ENCODE measurements at regions not wholly inside any gene's neighbourhood (a gene's known extent, or its start where the extent isn't known, plus 50 kb on each side); places are given as distances from the start of the nearest gene placed in this dataset.

DNA sequence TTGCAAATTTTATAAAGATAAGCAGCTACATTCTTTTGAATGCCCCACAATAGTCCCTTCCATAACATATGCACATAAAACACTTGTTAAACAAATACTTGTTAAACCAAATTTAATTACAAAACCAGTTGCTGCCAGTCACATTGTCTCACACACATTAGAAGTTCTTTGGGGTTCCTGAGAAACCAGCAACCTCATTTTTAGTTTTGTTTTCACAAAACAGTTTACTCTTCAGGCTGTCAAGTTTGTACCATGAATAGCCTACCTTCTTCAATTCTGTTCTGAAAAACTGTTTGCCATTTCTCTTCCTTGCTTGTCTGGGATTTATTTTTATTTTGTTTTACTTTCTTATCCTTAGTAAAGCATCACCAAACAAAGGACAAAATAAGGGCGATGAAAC lies 176.5 kb upstream of the PHF14 start (continued):
- TF ChIP-seq, protein P1, sequence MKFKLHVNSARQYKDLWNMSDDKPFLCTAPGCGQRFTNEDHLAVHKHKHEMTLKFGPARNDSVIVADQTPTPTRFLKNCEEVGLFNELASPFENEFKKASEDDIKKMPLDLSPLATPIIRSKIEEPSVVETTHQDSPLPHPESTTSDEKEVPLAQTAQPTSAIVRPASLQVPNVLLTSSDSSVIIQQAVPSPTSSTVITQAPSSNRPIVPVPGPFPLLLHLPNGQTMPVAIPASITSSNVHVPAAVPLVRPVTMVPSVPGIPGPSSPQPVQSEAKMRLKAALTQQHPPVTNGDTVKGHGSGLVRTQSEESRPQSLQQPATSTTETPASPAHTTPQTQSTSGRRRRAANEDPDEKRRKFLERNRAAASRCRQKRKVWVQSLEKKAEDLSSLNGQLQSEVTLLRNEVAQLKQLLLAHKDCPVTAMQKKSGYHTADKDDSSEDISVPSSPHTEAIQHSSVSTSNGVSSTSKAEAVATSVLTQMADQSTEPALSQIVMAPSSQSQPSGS (CRISPR knock-in tag; IDR thresholded peaks at IDR 0.05; ENCODE audit: borderline replicate concordance, low read depth): no peak
- TF ChIP-seq, protein P2, sequence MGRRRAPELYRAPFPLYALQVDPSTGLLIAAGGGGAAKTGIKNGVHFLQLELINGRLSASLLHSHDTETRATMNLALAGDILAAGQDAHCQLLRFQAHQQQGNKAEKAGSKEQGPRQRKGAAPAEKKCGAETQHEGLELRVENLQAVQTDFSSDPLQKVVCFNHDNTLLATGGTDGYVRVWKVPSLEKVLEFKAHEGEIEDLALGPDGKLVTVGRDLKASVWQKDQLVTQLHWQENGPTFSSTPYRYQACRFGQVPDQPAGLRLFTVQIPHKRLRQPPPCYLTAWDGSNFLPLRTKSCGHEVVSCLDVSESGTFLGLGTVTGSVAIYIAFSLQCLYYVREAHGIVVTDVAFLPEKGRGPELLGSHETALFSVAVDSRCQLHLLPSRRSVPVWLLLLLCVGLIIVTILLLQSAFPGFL (CRISPR knock-in tag; IDR thresholded peaks at IDR 0.05; ENCODE audit: borderline replicate concordance): no peak
- TF ChIP-seq CREM (CRISPR knock-in tag; IDR thresholded peaks at IDR 0.05): no peak

DNA sequence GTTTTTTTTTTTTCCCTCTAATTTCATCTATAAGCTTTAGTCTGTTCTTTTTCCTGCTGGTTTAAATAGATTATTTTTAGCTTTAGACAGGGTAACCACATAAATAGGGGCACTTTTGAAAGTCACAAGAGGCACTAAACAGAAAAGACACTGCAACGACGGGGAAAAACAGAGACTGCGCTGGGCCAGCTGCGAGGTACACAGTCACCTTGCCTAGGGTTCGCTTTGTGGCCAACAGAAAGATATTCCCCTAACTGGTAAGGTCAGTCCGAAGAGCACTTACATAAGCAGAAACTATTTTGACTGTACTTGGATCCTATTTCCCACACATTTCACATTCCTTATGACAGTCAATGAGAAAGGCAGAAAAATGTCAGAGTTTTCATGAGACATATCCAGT lies 175.6 kb upstream of the PHF14 start:
- DNase-seq (ENCODE audit: low spot score): no peak
- CTCF ChIA-PET: no interaction called here
- Mint-ChIP-seq H3K4me1 (peaks cover 4% of the 10 kb centered on the region), H3K27ac (no peak overlapping the region), H3K36me3 (no peaks in the 10 kb centered on the region), H3K9me3 (peaks cover 10% of the 10 kb centered on the region), H3K27me3 (ENCODE audit: low read depth) (no peaks in the 10 kb centered on the region; the same call in 1 of the 2 replicates), H3K4me3 (no peak overlapping the region)
- ATAC-seq: no peak
- POLR2A ChIA-PET: interaction anchor here (0.7 kb wide), 1 partner anchor 23 kb away, joined by 3 read pairs; no protein-coding TSS in a partner anchor
- TF ChIP-seq KAT7 (CRISPR knock-in tag; IDR thresholded peaks at IDR 0.05; ENCODE audit: borderline replicate concordance) (no peak), HMGA2 (CRISPR knock-in tag; IDR thresholded peaks at IDR 0.05) (no peak), EMX1 (CRISPR knock-in tag; IDR thresholded peaks at IDR 0.05) (no peak), ZNF263 (CRISPR knock-in tag; IDR thresholded peaks at IDR 0.05; ENCODE audit: low read depth) (no peak), NFATC4 (CRISPR knock-in tag; IDR thresholded peaks at IDR 0.05) (no peak), ZNF416 (CRISPR knock-in tag; IDR thresholded peaks at IDR 0.05) (no peak), ZNF138 (CRISPR knock-in tag; conservative IDR thresholded peaks at IDR 0.05) (no peak), ESRRA (CRISPR knock-in tag; IDR thresholded peaks at IDR 0.05; ENCODE audit: borderline replicate concordance) (no peak), GTF2I (CRISPR knock-in tag; conservative IDR thresholded peaks at IDR 0.05) (no peak)
- TF ChIP-seq, protein P3, sequence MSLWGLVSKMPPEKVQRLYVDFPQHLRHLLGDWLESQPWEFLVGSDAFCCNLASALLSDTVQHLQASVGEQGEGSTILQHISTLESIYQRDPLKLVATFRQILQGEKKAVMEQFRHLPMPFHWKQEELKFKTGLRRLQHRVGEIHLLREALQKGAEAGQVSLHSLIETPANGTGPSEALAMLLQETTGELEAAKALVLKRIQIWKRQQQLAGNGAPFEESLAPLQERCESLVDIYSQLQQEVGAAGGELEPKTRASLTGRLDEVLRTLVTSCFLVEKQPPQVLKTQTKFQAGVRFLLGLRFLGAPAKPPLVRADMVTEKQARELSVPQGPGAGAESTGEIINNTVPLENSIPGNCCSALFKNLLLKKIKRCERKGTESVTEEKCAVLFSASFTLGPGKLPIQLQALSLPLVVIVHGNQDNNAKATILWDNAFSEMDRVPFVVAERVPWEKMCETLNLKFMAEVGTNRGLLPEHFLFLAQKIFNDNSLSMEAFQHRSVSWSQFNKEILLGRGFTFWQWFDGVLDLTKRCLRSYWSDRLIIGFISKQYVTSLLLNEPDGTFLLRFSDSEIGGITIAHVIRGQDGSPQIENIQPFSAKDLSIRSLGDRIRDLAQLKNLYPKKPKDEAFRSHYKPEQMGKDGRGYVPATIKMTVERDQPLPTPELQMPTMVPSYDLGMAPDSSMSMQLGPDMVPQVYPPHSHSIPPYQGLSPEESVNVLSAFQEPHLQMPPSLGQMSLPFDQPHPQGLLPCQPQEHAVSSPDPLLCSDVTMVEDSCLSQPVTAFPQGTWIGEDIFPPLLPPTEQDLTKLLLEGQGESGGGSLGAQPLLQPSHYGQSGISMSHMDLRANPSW (CRISPR knock-in tag; conservative IDR thresholded peaks at IDR 0.05; ENCODE audit: low read depth): no peak
- TF ChIP-seq, protein P4, sequence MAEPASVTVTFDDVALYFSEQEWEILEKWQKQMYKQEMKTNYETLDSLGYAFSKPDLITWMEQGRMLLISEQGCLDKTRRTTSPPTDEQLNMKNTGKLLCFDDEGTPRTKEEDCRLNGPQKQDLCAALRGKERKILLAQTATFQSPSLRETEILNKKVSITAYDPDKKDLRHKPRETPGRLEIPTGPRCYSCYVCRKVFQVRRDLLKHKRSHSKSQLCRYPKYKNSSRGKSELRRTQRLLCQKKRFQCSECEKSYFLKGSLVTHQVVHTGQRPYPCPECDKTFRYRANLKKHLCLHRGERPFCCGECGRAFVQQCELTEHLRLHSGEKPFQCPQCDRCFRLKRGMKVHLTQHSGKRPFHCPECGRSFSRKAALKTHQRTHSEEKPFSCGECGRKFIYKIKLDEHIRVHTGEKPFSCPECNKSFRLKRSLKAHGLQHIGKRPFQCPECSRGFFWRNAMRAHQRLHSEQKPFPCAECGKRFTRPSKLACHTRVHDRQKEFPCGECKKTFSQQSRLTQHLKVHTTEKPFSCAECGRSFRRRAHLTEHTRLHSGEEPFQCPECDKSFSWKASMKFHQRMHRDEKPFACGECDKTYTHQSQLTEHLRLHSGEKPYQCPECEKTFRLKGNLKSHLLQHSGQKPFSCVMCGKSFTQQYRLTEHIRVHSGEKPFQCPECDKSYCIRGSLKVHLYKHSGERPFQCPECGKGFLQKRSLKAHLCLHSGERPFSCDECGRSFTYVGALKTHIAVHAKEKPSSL (CRISPR knock-in tag; conservative IDR thresholded peaks at IDR 0.05): no peak
- TF ChIP-seq, protein P5, sequence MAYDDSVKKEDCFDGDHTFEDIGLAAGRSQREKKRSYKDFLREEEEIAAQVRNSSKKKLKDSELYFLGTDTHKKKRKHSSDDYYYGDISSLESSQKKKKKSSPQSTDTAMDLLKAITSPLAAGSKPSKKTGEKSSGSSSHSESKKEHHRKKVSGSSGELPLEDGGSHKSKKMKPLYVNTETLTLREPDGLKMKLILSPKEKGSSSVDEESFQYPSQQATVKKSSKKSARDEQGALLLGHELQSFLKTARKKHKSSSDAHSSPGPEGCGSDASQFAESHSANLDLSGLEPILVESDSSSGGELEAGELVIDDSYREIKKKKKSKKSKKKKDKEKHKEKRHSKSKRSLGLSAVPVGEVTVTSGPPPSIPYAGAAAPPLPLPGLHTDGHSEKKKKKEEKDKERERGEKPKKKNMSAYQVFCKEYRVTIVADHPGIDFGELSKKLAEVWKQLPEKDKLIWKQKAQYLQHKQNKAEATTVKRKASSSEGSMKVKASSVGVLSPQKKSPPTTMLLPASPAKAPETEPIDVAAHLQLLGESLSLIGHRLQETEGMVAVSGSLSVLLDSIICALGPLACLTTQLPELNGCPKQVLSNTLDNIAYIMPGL (CRISPR knock-in tag; IDR thresholded peaks at IDR 0.05): no peak

DNA sequence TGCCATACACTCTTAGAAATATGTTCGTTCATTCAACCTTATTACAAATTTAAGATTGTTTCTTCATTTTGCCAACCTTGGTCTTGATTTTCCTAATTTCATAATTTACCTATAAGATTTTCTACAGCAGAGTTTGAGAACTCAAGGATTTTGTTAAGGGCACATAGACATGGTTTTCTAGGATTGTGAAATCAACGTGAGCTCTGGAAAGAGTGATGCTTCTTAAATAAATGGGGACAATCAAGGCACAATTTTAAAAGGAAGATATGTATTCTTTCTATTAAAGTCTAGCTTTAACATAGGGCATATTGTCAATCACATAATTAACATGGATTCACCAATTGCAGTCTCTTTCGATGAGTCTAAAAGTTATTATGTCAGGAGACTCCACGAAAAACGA lies 174.2 kb upstream of the PHF14 start:
- CTCF ChIA-PET: no interaction called here
- H3K36me3 Mint-ChIP-seq: no peaks in the 10 kb centered on the region
- TF ChIP-seq JAZF1 (CRISPR knock-in tag; IDR thresholded peaks at IDR 0.05) (no peak), MYBL2 (CRISPR knock-in tag; IDR thresholded peaks at IDR 0.05) (no peak), SMAD4 (CRISPR knock-in tag; IDR thresholded peaks at IDR 0.05) (no peak), ZNF416 (CRISPR knock-in tag; IDR thresholded peaks at IDR 0.05) (no peak)
- TF ChIP-seq, protein P6, sequence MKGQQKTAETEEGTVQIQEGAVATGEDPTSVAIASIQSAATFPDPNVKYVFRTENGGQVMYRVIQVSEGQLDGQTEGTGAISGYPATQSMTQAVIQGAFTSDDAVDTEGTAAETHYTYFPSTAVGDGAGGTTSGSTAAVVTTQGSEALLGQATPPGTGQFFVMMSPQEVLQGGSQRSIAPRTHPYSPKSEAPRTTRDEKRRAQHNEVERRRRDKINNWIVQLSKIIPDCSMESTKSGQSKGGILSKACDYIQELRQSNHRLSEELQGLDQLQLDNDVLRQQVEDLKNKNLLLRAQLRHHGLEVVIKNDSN (CRISPR knock-in tag; IDR thresholded peaks at IDR 0.05): no peak
- TF ChIP-seq, protein P7, sequence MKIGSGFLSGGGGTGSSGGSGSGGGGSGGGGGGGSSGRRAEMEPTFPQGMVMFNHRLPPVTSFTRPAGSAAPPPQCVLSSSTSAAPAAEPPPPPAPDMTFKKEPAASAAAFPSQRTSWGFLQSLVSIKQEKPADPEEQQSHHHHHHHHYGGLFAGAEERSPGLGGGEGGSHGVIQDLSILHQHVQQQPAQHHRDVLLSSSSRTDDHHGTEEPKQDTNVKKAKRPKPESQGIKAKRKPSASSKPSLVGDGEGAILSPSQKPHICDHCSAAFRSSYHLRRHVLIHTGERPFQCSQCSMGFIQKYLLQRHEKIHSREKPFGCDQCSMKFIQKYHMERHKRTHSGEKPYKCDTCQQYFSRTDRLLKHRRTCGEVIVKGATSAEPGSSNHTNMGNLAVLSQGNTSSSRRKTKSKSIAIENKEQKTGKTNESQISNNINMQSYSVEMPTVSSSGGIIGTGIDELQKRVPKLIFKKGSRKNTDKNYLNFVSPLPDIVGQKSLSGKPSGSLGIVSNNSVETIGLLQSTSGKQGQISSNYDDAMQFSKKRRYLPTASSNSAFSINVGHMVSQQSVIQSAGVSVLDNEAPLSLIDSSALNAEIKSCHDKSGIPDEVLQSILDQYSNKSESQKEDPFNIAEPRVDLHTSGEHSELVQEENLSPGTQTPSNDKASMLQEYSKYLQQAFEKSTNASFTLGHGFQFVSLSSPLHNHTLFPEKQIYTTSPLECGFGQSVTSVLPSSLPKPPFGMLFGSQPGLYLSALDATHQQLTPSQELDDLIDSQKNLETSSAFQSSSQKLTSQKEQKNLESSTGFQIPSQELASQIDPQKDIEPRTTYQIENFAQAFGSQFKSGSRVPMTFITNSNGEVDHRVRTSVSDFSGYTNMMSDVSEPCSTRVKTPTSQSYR (CRISPR knock-in tag; IDR thresholded peaks at IDR 0.05): no peak

More for the DNA sequence above, 174.2 kb upstream of the PHF14 start:
- DNase-seq (ENCODE audit: low spot score) (no peak), ATAC-seq (no peak)
- H3K27me3 Mint-ChIP-seq (ENCODE audit: low read depth): no peaks in the 10 kb centered on the region
- POLR2A ChIA-PET: interaction anchor here (0.6 kb wide), 1 partner anchor 363 kb away, joined by 4 read pairs; no protein-coding TSS in a partner anchor
- peaks cover 10% of the 10 kb centered on the region for H3K9me3 Mint-ChIP-seq
- H3K4me1 Mint-ChIP-seq: peaks cover 4% of the 10 kb centered on the region
- no peak overlapping the region for H3K27ac Mint-ChIP-seq
- H3K4me3 Mint-ChIP-seq: no peak overlapping the region

Measured in WTC11 (cell line).